ENCODE measurements at regions not wholly inside any gene's neighbourhood (a gene's known extent, or its start where the extent isn't known, plus 50 kb on each side); places are given as distances from the start of the nearest gene placed in this dataset.

- TF ChIP-seq FOXK2 (IDR thresholded peaks at IDR 0.05) (no peak), ZFYVE20 (CRISPR knock-in tag; IDR thresholded peaks at IDR 0.05; ENCODE audit: borderline replicate concordance, low read depth) (no peak), ZNF674 (CRISPR knock-in tag; IDR thresholded peaks at IDR 0.05; ENCODE audit: low read depth) (no peak)
Observed at GRCh38 chr16:79500286-79500685, 100.3 kb downstream of the MAF start.
